ENCODE measurements at regions not wholly inside any gene's neighbourhood (a gene's known extent, or its start where the extent isn't known, plus 50 kb on each side); places are given as distances from the start of the nearest gene placed in this dataset.

GRCh38 chr7:67463983-67464382 lies 467.4 kb downstream of the TYW1 start:
- no peaks in the 10 kb centered on the region for H3K36me3 Mint-ChIP-seq
- Histone ChIP-seq H3K9me3 (ENCODE audit: low read length) (no peaks in the 10 kb centered on the region), H3K27ac (ENCODE audit: low read depth, low read length) (no peak overlapping the region), H3K36me3 (ENCODE audit: insufficient read depth, low read length) (no peaks in the 10 kb centered on the region), H3K4me1 (ENCODE audit: insufficient read depth, low read length) (no peaks in the 10 kb centered on the region), H3K4me3 (ENCODE audit: low read length) (no peak overlapping the region), H3K27me3 (ENCODE audit: insufficient read depth, low read length, poor library complexity, severe bottlenecking) (no peaks in the 10 kb centered on the region)
- no peak overlapping the region for H3K4me3 Mint-ChIP-seq
- H3K4me1 Mint-ChIP-seq: no peaks in the 10 kb centered on the region
- peaks cover 0 to 12% (median 6%) of the 10 kb centered on the region in 5 donors for H3K9me3 Mint-ChIP-seq
- peaks cover 0 to 4% of the 10 kb centered on the region in 2 donors for H3K27me3 Mint-ChIP-seq
- H3K27ac Mint-ChIP-seq: no peak overlapping the region
- DNase-seq: no peak
- ChIA-PET POLR2A (no interaction called here), CTCF (no interaction called here)

GRCh38 chr7:67466109-67466508 lies 469.5 kb downstream of the TYW1 start:
- Histone ChIP-seq H3K27me3 (ENCODE audit: insufficient read depth, low read length, poor library complexity, severe bottlenecking) (no peaks in the 10 kb centered on the region), H3K4me3 (ENCODE audit: low read length) (no peak overlapping the region), H3K4me1 (ENCODE audit: insufficient read depth, low read length) (no peaks in the 10 kb centered on the region), H3K27ac (ENCODE audit: low read depth, low read length) (no peak overlapping the region), H3K9me3 (ENCODE audit: low read length) (no peaks in the 10 kb centered on the region), H3K36me3 (ENCODE audit: insufficient read depth, low read length) (no peaks in the 10 kb centered on the region)
- ChIA-PET POLR2A (no interaction called here), CTCF (no interaction called here)
- Mint-ChIP-seq H3K27ac (no peak overlapping the region), H3K4me3 (no peak overlapping the region), H3K4me1 (no peaks in the 10 kb centered on the region), H3K36me3 (no peaks in the 10 kb centered on the region), H3K27me3 (no peaks in the 10 kb centered on the region), H3K9me3 (peaks cover 0 to 19% (median 7%) of the 10 kb centered on the region in 5 donors)
- DNase-seq: no peak

DNA sequence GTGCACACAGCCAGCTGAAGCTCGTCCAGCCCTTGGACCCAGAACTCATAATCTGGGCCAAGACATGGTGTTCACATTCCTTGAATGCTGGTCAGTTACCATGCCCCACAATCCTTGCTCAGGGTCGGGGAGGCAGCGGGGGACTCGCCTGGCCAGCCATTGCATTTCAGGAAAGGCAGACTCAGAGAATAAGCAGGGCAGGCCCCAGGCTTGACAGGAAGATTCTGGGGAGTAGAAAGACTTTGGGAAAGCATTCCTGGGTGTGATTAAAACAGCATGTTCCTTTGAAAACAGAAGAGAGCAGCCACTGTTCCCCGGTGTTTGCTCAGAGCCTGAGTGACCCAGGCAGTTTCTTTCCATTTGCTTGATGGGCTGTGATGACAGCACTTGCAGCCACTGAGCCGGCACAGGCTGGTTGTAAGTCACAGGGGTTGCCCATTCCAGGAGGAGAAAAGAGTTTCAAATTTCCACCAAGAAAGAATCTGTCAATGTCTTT lies 473.7 kb downstream of the TYW1 start:
- Histone ChIP-seq H3K4me3 (ENCODE audit: low read length) (no peak overlapping the region), H3K27ac (ENCODE audit: low read depth, low read length) (no peak overlapping the region), H3K4me1 (ENCODE audit: insufficient read depth, low read length) (no peaks in the 10 kb centered on the region), H3K27me3 (ENCODE audit: insufficient read depth, low read length, poor library complexity, severe bottlenecking) (no peaks in the 10 kb centered on the region), H3K36me3 (ENCODE audit: insufficient read depth, low read length) (no peaks in the 10 kb centered on the region), H3K9me3 (ENCODE audit: low read length) (no peaks in the 10 kb centered on the region)
- Mint-ChIP-seq H3K27me3 (peaks cover 0 to 6% of the 10 kb centered on the region in 2 donors), H3K4me3 (no peak overlapping the region), H3K36me3 (no peaks in the 10 kb centered on the region), H3K4me1 (no peaks in the 10 kb centered on the region), H3K9me3 (peaks cover 0 to 12% (median 7%) of the 10 kb centered on the region in 5 donors), H3K27ac (no peak overlapping the region)
- POLR2A ChIA-PET: no interaction called here
- CTCF ChIA-PET: no interaction called here
- DNase-seq: no peak

GRCh38 chr7:67475293-67475692 lies 478.7 kb downstream of the TYW1 start:
- H3K9me3 ChIP-seq (ENCODE audit: low read length): no peaks in the 10 kb centered on the region
- DNase-seq: no peak
- no peaks in the 10 kb centered on the region for H3K4me1 ChIP-seq (ENCODE audit: insufficient read depth, low read length)
- H3K4me3 ChIP-seq (ENCODE audit: low read length): no peak overlapping the region
- H3K4me1 Mint-ChIP-seq: no peaks in the 10 kb centered on the region
- peaks cover 0 to 6% (median 0%) of the 10 kb centered on the region in 5 donors for H3K9me3 Mint-ChIP-seq
- H3K36me3 Mint-ChIP-seq: no peaks in the 10 kb centered on the region
- H3K4me3 Mint-ChIP-seq: no peak overlapping the region
- H3K27ac Mint-ChIP-seq: no peak overlapping the region
- POLR2A ChIA-PET: no interaction called here
- H3K27ac ChIP-seq (ENCODE audit: low read depth, low read length): no peak overlapping the region
- CTCF ChIA-PET: no interaction called here
- H3K27me3 Mint-ChIP-seq: peaks cover 0 to 7% of the 10 kb centered on the region in 2 donors
- no peaks in the 10 kb centered on the region for H3K27me3 ChIP-seq (ENCODE audit: insufficient read depth, low read length, poor library complexity, severe bottlenecking)
- H3K36me3 ChIP-seq (ENCODE audit: insufficient read depth, low read length): no peaks in the 10 kb centered on the region

DNA sequence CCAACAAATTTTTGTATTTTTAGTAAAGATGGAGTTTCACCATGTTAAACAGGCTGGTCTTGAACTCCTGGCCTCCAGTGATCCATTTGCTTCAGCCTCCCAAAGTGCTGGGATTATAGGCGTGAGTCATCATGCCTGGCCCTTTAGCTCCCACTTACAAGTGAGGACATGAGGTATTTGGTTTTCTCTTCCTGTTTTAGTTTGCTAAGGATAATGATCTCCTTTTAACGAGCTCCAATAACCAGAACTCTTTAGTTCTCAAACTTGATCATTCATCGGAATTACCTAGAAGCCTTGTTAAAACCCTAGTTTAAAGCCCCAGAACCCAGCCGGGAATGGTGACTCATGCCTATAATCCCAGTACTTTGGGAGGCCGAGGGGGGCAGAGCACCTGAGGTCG lies 481.4 kb downstream of the TYW1 start:
- Histone ChIP-seq H3K4me1 (ENCODE audit: insufficient read depth, low read length) (no peaks in the 10 kb centered on the region), H3K9me3 (ENCODE audit: low read length) (no peaks in the 10 kb centered on the region), H3K27me3 (ENCODE audit: insufficient read depth, low read length, poor library complexity, severe bottlenecking) (no peaks in the 10 kb centered on the region), H3K27ac (ENCODE audit: low read depth, low read length) (no peak overlapping the region), H3K4me3 (ENCODE audit: low read length) (no peak overlapping the region), H3K36me3 (ENCODE audit: insufficient read depth, low read length) (no peaks in the 10 kb centered on the region)
- Mint-ChIP-seq H3K36me3 (no peaks in the 10 kb centered on the region), H3K4me1 (no peaks in the 10 kb centered on the region), H3K27ac (no peak overlapping the region), H3K9me3 (peaks cover 0 to 6% (median 0%) of the 10 kb centered on the region in 5 donors), H3K27me3 (peaks cover 0 to 7% of the 10 kb centered on the region in 2 donors), H3K4me3 (no peak overlapping the region)
- no peak for DNase-seq
- ChIA-PET CTCF (no interaction called here), POLR2A (no interaction called here)

- H3K4me3 Mint-ChIP-seq: no peak overlapping the region
- Histone ChIP-seq H3K36me3 (ENCODE audit: insufficient read depth, low read length) (no peaks in the 10 kb centered on the region), H3K27ac (ENCODE audit: low read depth, low read length) (no peak overlapping the region), H3K4me3 (ENCODE audit: low read length) (no peak overlapping the region), H3K9me3 (ENCODE audit: low read length) (no peaks in the 10 kb centered on the region), H3K4me1 (ENCODE audit: insufficient read depth, low read length) (no peaks in the 10 kb centered on the region), H3K27me3 (ENCODE audit: insufficient read depth, low read length, poor library complexity, severe bottlenecking) (no peaks in the 10 kb centered on the region)
- no peak overlapping the region for H3K27ac Mint-ChIP-seq
- CTCF ChIA-PET: no interaction called here
- POLR2A ChIA-PET: no interaction called here
- no peak for DNase-seq
- H3K36me3 Mint-ChIP-seq: peaks cover 0 to 3% (median 0%) of the 10 kb centered on the region in 3 donors
- peaks cover 0 to 7% (median 3%) of the 10 kb centered on the region in 3 donors for H3K4me1 Mint-ChIP-seq
- peaks cover 0 to 3% (median 0%) of the 10 kb centered on the region in 5 donors for H3K9me3 Mint-ChIP-seq
- H3K27me3 Mint-ChIP-seq: peaks cover 3 to 7% of the 10 kb centered on the region in 2 donors
These were observed 487.7 kb downstream of the TYW1 start for GRCh38 chr7:67484244-67484751.

GRCh38 chr7:67486401-67486800 lies 489.8 kb downstream of the TYW1 start:
- H3K4me3 Mint-ChIP-seq: no peak overlapping the region
- Histone ChIP-seq H3K36me3 (ENCODE audit: insufficient read depth, low read length) (no peaks in the 10 kb centered on the region), H3K4me3 (ENCODE audit: low read length) (no peak overlapping the region), H3K4me1 (ENCODE audit: insufficient read depth, low read length) (no peaks in the 10 kb centered on the region), H3K27me3 (ENCODE audit: insufficient read depth, low read length, poor library complexity, severe bottlenecking) (no peaks in the 10 kb centered on the region), H3K27ac (ENCODE audit: low read depth, low read length) (no peak overlapping the region), H3K9me3 (ENCODE audit: low read length) (no peaks in the 10 kb centered on the region)
- peaks cover 0 to 6% (median 4%) of the 10 kb centered on the region in 5 donors for H3K9me3 Mint-ChIP-seq
- no peak overlapping the region for H3K27ac Mint-ChIP-seq
- H3K36me3 Mint-ChIP-seq: peaks cover 0 to 7% (median 0%) of the 10 kb centered on the region in 3 donors
- peaks cover 0 to 7% (median 3%) of the 10 kb centered on the region in 3 donors for H3K4me1 Mint-ChIP-seq
- peaks cover 3 to 7% of the 10 kb centered on the region in 2 donors for H3K27me3 Mint-ChIP-seq
- DNase-seq: no peak
- CTCF ChIA-PET: no interaction called here
- POLR2A ChIA-PET: no interaction called here

DNA sequence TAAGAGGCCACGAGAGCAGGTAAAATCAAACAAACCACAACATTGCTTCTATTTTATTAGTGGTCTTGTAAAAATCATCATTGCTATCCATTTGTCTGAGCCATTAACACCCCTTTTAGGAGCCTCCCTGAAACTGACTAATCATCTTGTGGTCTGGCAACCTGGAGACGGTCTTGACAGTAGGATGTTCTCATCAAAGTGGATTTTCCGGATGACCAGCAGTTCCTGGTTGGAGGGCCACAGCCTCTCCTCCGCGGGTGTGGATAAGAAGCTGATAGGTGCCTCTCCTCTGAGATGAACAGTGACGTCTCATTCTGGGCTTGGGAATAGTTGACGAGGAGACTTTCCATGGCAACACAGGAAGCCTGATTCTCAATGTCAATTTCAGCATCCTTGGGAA lies 490.7 kb downstream of the TYW1 start:
- Histone ChIP-seq H3K9me3 (ENCODE audit: low read length) (no peaks in the 10 kb centered on the region), H3K27me3 (ENCODE audit: insufficient read depth, low read length, poor library complexity, severe bottlenecking) (no peaks in the 10 kb centered on the region), H3K27ac (ENCODE audit: low read depth, low read length) (no peak overlapping the region), H3K4me3 (ENCODE audit: low read length) (no peak overlapping the region), H3K4me1 (ENCODE audit: insufficient read depth, low read length) (no peaks in the 10 kb centered on the region), H3K36me3 (ENCODE audit: insufficient read depth, low read length) (no peaks in the 10 kb centered on the region)
- POLR2A ChIA-PET: no interaction called here
- Mint-ChIP-seq H3K4me3 (no peak overlapping the region), H3K36me3 (peaks cover 0 to 7% (median 0%) of the 10 kb centered on the region in 3 donors), H3K27me3 (peaks cover 3 to 7% of the 10 kb centered on the region in 2 donors), H3K4me1 (peaks cover 0 to 7% (median 3%) of the 10 kb centered on the region in 3 donors), H3K9me3 (peaks cover 4 to 8% (median 6%) of the 10 kb centered on the region in 5 donors), H3K27ac (no peak overlapping the region)
- CTCF ChIA-PET: no interaction called here
- DNase-seq: no peak
